IgD-negative memory B cell (primary cell): ENCODE measurements at regions not wholly inside any gene's neighbourhood (a gene's known extent, or its start where the extent isn't known, plus 50 kb on each side); places are given as distances from the start of the nearest gene placed in this dataset.

Source experiments
- H3K27ac Mint-ChIP-seq, 3 donors: one replicate each; pipeline ENCODE4 v1.8.0; 2020 to 2022; ENCODE audit warnings: mild to moderate bottlenecking in 3 of 3, mixed read lengths in 3 of 3, moderate library complexity in 1 of 3
- H3K27me3 Mint-ChIP-seq: one replicate; pipeline ENCODE4 v1.8.0; 2021; ENCODE audit warnings: mixed read lengths
- H3K36me3 Mint-ChIP-seq: one replicate; pipeline ENCODE4 v1.8.0; 2020; ENCODE audit warnings: mild to moderate bottlenecking, mixed read lengths
- H3K4me1 Mint-ChIP-seq, 3 donors: one replicate each; pipeline ENCODE4 v1.8.0; 2020 to 2022; ENCODE audit warnings: mixed read lengths in 3 of 3, mild to moderate bottlenecking in 1 of 3
- H3K4me3 Mint-ChIP-seq, 4 donors: one replicate each; pipeline ENCODE4 v1.8.0; 2020 to 2022; ENCODE audit warnings: mild to moderate bottlenecking in 4 of 4, mixed read lengths in 4 of 4, moderate library complexity in 3 of 4
- H3K9me3 Mint-ChIP-seq, 3 donors: one replicate each; pipeline ENCODE4 v1.8.0; 2020 to 2021; ENCODE audit warnings: mixed read lengths in 3 of 3, mild to moderate bottlenecking in 1 of 3

- H3K36me3 Mint-ChIP-seq: no peaks in the 10 kb centered on the region
- H3K9me3 Mint-ChIP-seq: no peaks in the 10 kb centered on the region
- H3K4me1 Mint-ChIP-seq: peaks cover 60 to 75% (median 63%) of the 10 kb centered on the region in 3 donors
- peak overlapping the region in 1 of 3 donors; percentile 13 for H3K27ac Mint-ChIP-seq
- no peaks in the 10 kb centered on the region for H3K27me3 Mint-ChIP-seq
- peak overlapping the region in 2 of 4 donors; percentile 37 to 52 for H3K4me3 Mint-ChIP-seq
Observed at GRCh38 chr2:60309336-60309735, 244.1 kb downstream of the BCL11A start.

- Mint-ChIP-seq H3K27ac (no peak overlapping the region), H3K27me3 (no peaks in the 10 kb centered on the region), H3K4me1 (peaks cover 45 to 68% (median 54%) of the 10 kb centered on the region in 3 donors), H3K9me3 (no peaks in the 10 kb centered on the region), H3K36me3 (no peaks in the 10 kb centered on the region), H3K4me3 (no peak overlapping the region)
Observed at GRCh38 chr2:60306267-60306861, 247.1 kb downstream of the BCL11A start.

GRCh38 chr2:60303680-60304079 lies 249.8 kb downstream of the BCL11A start:
- no peak overlapping the region for H3K4me3 Mint-ChIP-seq
- H3K27me3 Mint-ChIP-seq: no peaks in the 10 kb centered on the region
- H3K4me1 Mint-ChIP-seq: peaks cover 25 to 41% (median 30%) of the 10 kb centered on the region in 3 donors
- no peaks in the 10 kb centered on the region for H3K9me3 Mint-ChIP-seq
- no peak overlapping the region for H3K27ac Mint-ChIP-seq
- H3K36me3 Mint-ChIP-seq: no peaks in the 10 kb centered on the region

GRCh38 chr2:60302377-60303126 lies 250.9 kb downstream of the BCL11A start:
- no peaks in the 10 kb centered on the region for H3K36me3 Mint-ChIP-seq
- no peak overlapping the region for H3K4me3 Mint-ChIP-seq
- no peaks in the 10 kb centered on the region for H3K9me3 Mint-ChIP-seq
- peaks cover 18 to 34% (median 23%) of the 10 kb centered on the region in 3 donors for H3K4me1 Mint-ChIP-seq
- H3K27ac Mint-ChIP-seq: no peak overlapping the region
- no peaks in the 10 kb centered on the region for H3K27me3 Mint-ChIP-seq

GRCh38 chr2:60301726-60302125 lies 251.7 kb downstream of the BCL11A start:
- Mint-ChIP-seq H3K36me3 (no peaks in the 10 kb centered on the region), H3K27ac (no peak overlapping the region)

GRCh38 chr2:60299179-60299578 lies 254.3 kb downstream of the BCL11A start:
- Mint-ChIP-seq H3K4me1 (peaks cover 19 to 29% (median 26%) of the 10 kb centered on the region in 3 donors), H3K9me3 (no peaks in the 10 kb centered on the region), H3K27me3 (no peaks in the 10 kb centered on the region), H3K27ac (no peak overlapping the region), H3K36me3 (peaks cover 7% of the 10 kb centered on the region), H3K4me3 (no peak overlapping the region)

More at GRCh38 chr2:60301726-60302125, 251.7 kb downstream of the BCL11A start:
- Mint-ChIP-seq H3K4me1 (peaks cover 13 to 26% (median 22%) of the 10 kb centered on the region in 3 donors), H3K9me3 (no peaks in the 10 kb centered on the region), H3K27me3 (no peaks in the 10 kb centered on the region), H3K4me3 (no peak overlapping the region)

- Mint-ChIP-seq H3K36me3 (peaks cover 9% of the 10 kb centered on the region), H3K27ac (no peak overlapping the region), H3K4me1 (peaks cover 16 to 22% (median 17%) of the 10 kb centered on the region in 3 donors), H3K4me3 (peak overlapping the region in 1 of 4 donors; percentile 70), H3K27me3 (no peaks in the 10 kb centered on the region), H3K9me3 (no peaks in the 10 kb centered on the region)
Observed at GRCh38 chr2:60298006-60298696, 255.3 kb downstream of the BCL11A start.

- Mint-ChIP-seq H3K9me3 (no peaks in the 10 kb centered on the region), H3K36me3 (peaks cover 9% of the 10 kb centered on the region), H3K4me1 (peaks cover 11 to 20% (median 12%) of the 10 kb centered on the region in 3 donors), H3K4me3 (no peak overlapping the region), H3K27me3 (no peaks in the 10 kb centered on the region), H3K27ac (no peak overlapping the region)
Observed at GRCh38 chr2:60297296-60298005, 256.0 kb downstream of the BCL11A start.

- Mint-ChIP-seq H3K4me1 (peaks cover 11 to 22% (median 13%) of the 10 kb centered on the region in 3 donors), H3K9me3 (no peaks in the 10 kb centered on the region), H3K4me3 (peak overlapping the region in 1 of 4 donors; percentile 82), H3K27me3 (no peaks in the 10 kb centered on the region), H3K36me3 (peaks cover 10% of the 10 kb centered on the region), H3K27ac (peak overlapping the region in 1 of 3 donors; percentile 57)
Observed at GRCh38 chr2:60296219-60296955, 257.1 kb downstream of the BCL11A start.

GRCh38 chr2:60295636-60295962 lies 257.9 kb downstream of the BCL11A start:
- H3K27ac Mint-ChIP-seq: peak overlapping the region in 2 of 3 donors; percentile 39 to 57
- H3K4me1 Mint-ChIP-seq: peaks cover 11 to 22% (median 13%) of the 10 kb centered on the region in 3 donors
- peak overlapping the region in 1 of 4 donors; percentile 21 for H3K4me3 Mint-ChIP-seq
- H3K27me3 Mint-ChIP-seq: no peaks in the 10 kb centered on the region
- H3K36me3 Mint-ChIP-seq: peaks cover 10% of the 10 kb centered on the region
- H3K9me3 Mint-ChIP-seq: no peaks in the 10 kb centered on the region

GRCh38 chr2:60294901-60295635 lies 258.4 kb downstream of the BCL11A start:
- no peaks in the 10 kb centered on the region for H3K9me3 Mint-ChIP-seq
- H3K36me3 Mint-ChIP-seq: peaks cover 10% of the 10 kb centered on the region
- H3K4me1 Mint-ChIP-seq: peaks cover 11 to 22% (median 13%) of the 10 kb centered on the region in 3 donors
- H3K27me3 Mint-ChIP-seq: no peaks in the 10 kb centered on the region
- H3K27ac Mint-ChIP-seq: peak overlapping the region in 1 of 3 donors; percentile 57
- no peak overlapping the region for H3K4me3 Mint-ChIP-seq

GRCh38 chr2:60292242-60292641 lies 261.2 kb downstream of the BCL11A start:
- peaks cover 0 to 2% (median 0%) of the 10 kb centered on the region in 3 donors for H3K9me3 Mint-ChIP-seq
- no peak overlapping the region for H3K4me3 Mint-ChIP-seq
- peaks cover 10 to 22% (median 14%) of the 10 kb centered on the region in 3 donors for H3K4me1 Mint-ChIP-seq
- no peak overlapping the region for H3K27ac Mint-ChIP-seq
- peaks cover 10% of the 10 kb centered on the region for H3K36me3 Mint-ChIP-seq
- H3K27me3 Mint-ChIP-seq: no peaks in the 10 kb centered on the region

- Mint-ChIP-seq H3K36me3 (peaks cover 7% of the 10 kb centered on the region), H3K4me3 (no peak overlapping the region), H3K9me3 (peaks cover 0 to 2% (median 0%) of the 10 kb centered on the region in 3 donors), H3K27me3 (no peaks in the 10 kb centered on the region), H3K27ac (no peak overlapping the region), H3K4me1 (peaks cover 2 to 8% (median 4%) of the 10 kb centered on the region in 3 donors)
Observed at GRCh38 chr2:60290509-60290908, 262.9 kb downstream of the BCL11A start.
